Left forelimb (tissue), 1 donor: ENCODE measurements at regions not wholly inside any gene's neighbourhood (a gene's known extent, or its start where the extent isn't known, plus 50 kb on each side); places are given as distances from the start of the nearest gene placed in this dataset.
"Not testable (repeated sequence)": the region's sequence is repeated elsewhere in the genome, so short reads cannot be mapped to it uniquely, and the experiment has no call there.

Experiments
- DNase-seq: peaks from one replicate; pipeline ENCODE4 v3.0.0-alpha.2; 2018; ENCODE audit warnings: low spot score

DNA sequence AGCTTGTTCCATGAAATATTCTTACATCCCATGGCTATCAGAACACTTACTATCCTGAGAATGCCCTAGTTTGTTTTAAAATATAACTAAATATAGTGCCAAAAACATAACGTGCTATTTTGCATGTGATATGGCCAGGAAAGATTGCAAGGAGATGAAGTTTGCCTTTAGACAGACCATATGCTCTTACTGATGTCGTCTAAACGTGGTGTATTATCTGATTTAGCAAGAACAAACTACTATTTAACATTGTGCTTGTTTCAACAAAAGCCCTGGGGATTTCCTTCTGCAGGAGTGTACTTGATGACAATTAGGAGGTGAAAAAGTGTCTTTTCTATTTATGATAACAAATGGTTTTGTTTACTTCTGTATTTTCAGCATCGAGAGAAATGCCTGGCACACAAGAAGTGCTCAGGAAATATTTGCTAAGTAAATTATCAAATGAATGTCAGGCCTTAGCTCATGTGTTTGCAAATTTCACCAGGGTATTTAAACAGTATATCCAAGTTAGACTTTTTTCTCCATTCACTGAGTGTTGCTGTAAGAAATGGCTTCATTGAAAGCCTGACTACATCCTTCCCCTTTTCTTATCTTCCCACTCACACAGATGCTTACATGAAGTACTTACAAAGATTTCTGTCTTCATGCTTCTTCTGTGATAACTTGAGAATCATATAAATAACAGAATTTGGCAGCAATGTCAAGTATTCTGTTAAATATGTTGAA lies 1033.6 kb downstream of the CDH8 start:
- DNase-seq: no peak

DNA sequence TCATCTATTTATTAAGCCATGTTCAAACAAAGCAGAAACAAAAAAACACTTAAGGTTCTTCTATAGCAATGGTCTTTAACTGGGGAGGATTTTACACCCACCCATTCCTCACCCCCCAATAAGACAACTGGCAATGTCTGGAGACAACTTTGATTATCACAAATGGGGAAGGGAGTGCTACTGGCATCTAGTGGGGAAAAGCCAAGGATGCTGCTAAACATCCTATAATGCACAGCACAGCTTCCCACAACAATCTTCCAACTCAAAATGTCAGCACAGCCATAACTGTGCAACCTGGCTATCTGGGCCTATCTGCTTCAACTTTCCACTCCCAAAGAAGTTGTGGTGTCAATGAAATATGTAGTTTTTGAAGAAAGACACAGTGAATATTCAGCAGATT lies 1044.4 kb downstream of the CDH8 start:
- no peak for DNase-seq

GRCh38 chr16:60989592-60989991 lies 1046.6 kb downstream of the CDH8 start:
- DNase-seq: no peak

- DNase-seq: no peak
These were observed 1057.1 kb downstream of the CDH8 start for GRCh38 chr16:60979119-60979518.

GRCh38 chr16:60949800-60950199 lies 1086.4 kb downstream of the CDH8 start:
- DNase-seq: no peak

DNA sequence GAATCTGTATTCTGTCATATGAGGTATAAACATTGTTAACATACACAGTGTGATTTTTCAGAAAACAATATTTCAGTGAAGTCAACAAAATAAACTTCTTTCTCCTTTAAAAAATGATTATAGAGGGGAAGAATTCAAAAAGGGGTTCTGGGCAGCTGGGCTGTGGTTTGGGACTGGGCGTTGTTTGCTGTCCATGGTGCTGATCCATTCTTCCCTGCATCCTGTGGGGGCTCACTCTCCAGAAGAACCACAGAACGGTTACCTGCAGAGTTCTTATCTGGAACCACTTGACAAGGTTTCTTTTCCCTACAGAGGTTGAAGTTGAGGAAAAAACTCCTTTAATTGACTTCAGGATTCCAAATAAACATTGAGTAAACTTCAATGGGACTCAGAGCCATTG lies 1091.0 kb downstream of the CDH8 start:
- no peak for DNase-seq

DNA sequence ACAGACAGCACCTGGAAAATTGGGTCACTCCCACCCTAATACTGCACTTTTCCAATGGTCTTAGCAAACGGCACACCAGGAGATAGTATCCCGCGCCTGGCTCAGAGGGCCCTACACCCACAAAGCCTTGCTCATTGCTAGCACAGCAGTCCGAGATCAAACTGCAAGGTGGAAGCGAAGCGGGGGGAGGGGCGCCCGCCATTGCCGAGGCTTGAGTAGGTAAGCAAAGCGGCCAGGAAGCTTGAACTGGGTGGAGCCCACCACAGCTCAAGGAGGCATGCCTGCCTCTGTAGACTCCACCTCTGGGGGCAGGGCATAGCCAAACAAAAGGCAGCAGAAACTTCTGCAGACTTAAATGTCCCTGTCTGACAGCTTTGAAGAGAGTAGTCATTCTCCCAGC lies 1100.0 kb downstream of the CDH8 start:
- DNase-seq: not testable (repeated sequence)

GRCh38 chr16:60932600-60932999 lies 1103.6 kb downstream of the CDH8 start:
- DNase-seq: no peak

DNA sequence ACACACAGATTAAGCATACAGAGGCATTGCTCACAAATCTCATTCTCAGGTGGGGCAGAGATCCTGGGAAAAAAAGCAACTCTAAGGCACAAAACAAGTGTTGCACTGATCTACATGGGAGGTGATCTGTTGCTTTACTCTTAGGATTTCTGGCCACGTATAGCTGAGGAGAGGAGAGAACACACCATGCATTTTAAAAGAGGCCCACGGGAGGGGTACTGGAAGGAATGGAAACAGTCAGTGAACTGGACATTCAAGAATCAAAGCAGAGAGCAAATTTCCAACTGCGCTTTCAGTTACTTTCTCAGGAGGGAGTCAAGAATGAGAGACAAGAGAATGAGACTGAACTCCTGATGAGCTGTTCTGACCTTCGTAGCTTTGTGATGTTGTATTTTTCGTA lies 1105.9 kb downstream of the CDH8 start:
- DNase-seq: no peak

DNA sequence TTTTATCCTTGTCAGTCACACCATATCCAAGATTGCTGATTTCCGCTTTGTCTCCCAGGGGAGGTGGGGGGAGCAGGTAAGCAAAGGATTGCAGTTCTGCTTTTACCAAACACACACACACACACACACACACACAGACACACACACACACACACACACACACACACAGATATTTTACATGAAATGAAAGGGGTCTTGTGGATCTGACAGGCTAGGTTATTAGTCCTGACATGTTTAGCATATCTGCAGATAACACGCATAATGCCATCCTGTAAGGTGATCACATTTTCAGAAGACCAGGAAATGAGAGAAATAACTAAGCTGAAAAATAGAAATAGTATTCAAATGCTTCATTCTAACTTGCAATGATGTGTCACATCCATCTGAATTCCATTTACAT lies 1113.3 kb downstream of the CDH8 start:
- no peak for DNase-seq

DNA sequence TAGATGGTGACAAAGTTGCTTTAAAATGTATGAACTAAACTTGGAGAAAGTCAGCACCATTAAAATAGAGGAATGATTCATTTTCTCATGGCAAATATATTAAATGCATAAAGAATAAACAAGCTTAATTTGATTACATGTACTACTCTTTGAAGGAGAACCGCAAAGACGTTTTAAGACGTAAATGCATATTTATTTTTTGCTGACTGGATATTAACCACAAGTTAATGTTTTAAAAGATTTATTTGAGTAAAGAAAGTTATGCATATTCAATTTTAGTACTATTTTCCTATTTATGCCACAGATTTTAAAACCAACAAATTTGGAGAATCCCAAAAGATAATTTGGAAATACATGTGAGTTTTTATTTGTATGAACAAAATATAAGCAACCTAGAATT lies 1121.9 kb downstream of the CDH8 start:
- no peak for DNase-seq

DNA sequence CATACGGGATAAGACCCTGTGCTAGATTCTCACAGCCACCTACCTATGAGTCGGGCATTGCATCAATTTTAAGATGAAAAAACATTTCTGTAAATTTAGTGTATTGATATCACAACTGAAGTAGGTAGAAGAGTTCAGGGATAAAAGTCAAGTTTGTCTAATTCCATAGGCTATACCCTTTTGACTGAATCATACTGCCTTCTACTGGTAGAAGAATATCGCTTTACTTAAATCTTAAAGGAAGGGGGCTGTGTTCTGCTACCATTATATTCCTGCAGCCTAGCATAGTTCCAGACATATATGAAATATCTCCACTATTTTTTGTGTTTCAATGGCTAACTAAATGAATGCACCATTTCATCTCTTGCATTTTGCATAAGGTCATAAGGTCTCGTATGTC lies 1128.6 kb downstream of the CDH8 start:
- no peak for DNase-seq

- no peak for DNase-seq
These were observed 1130.4 kb downstream of the CDH8 start for GRCh38 chr16:60905811-60906210.

- no peak for DNase-seq
These were observed 1134.1 kb downstream of the CDH8 start for GRCh38 chr16:60902114-60902513.

GRCh38 chr16:60882816-60883215 lies 1153.4 kb downstream of the CDH8 start:
- no peak for DNase-seq

DNA sequence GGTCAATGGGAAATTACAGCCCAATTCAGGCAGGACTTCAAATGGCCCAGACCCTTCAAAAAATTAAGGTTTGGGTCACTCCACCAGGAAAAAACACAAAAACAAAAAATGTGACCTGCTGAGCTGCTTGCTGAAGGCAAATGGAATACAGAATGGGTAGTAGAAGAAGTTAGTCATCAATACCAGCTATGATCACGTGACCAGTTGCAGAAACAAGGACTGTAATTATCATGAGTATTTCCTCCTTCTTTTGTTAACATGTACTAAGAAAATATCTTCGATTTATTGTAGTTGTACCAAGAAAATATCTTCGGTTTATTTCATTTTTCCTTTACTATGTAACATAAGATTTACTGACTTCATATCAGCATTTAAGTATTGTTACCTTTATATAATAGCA lies 1183.6 kb downstream of the CDH8 start:
- DNase-seq: no peak

DNA sequence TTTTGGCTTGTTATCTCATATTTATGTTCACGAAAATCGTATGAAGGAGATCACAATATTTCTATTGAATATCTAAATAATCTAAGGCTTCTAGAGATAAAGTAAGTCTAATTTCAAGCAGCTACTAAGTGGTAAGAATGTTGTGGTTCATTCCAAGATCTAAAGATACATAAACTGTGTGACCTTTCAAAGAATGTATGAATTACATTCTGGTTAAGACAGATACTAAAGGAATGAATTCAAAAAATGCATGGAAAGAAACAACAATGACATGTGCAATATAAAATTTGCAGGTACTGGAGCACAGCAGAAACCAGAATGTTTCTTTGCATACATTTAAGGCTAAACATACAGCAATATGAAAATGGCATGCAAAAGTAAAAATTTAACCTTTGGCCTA lies 1214.6 kb downstream of the CDH8 start:
- no peak for DNase-seq

GRCh38 chr16:60820361-60820760 lies 1215.9 kb downstream of the CDH8 start:
- no peak for DNase-seq

DNA sequence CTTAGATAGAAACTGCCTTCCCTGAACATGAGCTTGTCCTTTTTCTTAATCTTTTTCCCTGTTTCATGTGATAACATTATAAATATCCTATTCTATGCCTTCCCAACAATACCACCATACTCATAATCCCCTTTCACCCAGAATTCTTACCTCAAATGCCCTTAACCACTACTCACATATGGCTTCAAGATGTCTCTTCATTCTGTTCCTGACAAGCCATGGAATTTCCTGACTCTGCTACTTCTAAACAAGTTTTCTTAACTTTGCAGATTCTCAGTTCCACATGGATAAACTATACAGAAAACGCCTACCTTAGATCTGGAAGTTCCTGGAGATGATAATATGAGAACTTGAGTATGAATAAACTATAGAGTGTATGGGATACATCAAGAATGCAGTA lies 1217.8 kb downstream of the CDH8 start:
- DNase-seq: no peak

GRCh38 chr16:60816461-60816860 lies 1219.8 kb downstream of the CDH8 start:
- DNase-seq: no peak

DNA sequence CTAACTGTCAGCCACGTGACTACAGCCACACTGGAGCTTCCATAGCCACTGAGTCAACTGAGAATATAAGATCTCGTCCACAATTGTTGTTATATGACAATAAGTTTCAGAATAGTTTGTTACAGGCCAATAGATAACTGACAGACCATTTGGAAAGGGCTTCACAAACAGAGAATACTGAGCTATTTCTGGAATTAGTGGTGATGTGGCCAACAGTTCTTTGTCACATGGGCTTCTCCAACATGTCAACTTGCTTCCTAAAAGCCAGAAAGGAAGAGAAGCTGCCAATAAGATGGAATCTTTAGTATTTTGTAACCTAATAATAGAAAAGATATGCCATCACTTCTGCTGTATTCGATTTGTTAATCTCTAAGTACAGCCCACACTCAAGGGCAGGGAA lies 1220.4 kb downstream of the CDH8 start:
- no peak for DNase-seq

DNA sequence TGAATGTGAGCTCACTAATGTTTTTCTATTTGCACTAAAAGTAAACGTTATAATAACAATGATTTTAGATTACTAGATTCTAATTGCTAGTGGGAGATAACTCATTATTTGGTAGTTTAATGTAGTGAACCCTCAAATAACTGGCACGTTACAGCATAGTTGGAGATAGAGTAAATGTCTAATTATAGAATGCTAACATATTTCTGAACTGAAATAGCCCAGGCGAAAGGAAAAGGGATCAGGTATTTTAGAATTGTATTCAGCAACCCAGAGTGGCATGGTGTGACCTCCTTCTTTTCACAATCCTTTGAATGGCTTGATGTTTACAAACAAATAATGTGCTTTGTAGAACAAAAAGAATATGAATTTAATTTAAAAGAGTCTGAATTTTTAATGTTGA lies 1221.2 kb downstream of the CDH8 start:
- no peak for DNase-seq

DNA sequence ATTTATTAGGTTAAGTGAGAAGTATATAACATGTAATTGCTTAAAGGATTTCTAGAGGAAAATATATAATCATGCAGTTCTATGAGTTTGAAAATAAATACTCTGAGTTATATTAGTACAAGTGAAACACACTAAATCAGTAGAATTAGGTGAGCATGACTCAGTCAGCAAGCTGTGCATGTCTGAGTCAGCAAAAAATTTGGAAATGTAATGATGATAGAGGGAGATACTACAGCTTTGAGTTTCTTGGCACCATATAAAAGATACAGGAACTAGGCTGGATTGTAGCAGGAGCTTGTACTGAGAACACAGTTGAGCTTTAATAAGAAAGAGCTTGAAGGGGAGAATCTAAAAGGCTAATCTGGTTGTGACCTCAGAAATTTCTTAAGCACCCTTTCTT lies 1224.6 kb downstream of the CDH8 start:
- DNase-seq: no peak

DNA sequence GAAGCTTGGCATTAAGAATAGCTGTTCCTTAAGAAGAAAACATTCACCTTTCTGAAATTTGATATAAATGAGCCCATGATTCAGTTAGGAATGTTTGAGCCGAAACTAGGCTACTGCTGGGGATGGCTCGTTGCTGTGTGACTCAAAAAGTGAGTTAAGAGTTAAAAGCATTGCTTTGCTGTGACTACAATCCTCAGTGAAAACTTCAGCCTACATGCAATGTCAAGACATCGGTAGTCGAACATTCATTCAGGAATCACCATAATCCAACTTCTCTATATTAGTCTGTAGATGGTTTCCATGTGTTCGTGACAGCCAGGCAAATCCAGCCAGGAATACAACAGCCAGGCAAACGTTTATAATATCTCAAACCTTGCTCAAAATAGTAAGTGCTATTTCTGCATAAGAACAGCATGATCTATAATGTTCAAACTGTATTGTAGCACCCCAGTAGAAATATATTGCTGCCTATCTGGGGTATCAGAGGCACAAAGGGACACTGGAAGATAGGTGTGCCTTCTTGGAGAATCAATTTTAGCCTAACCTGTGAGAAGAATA lies 1225.1 kb downstream of the CDH8 start:
- no peak for DNase-seq
